ENCODE measurements at regions not wholly inside any gene's neighbourhood (a gene's known extent, or its start where the extent isn't known, plus 50 kb on each side); places are given as distances from the start of the nearest gene placed in this dataset.
"Not testable (repeated sequence)": the region's sequence is repeated elsewhere in the genome, so short reads cannot be mapped to it uniquely, and the experiment has no call there.

GRCh38 chr9:33739398-33739797 is 56.0 kb upstream of the PRSS3 start:
- no peak for DNase-seq (ENCODE audit: low spot score)

GRCh38 chr9:33740075-33740474 is 55.3 kb upstream of the PRSS3 start:
- no peak for DNase-seq (ENCODE audit: low spot score)

GRCh38 chr9:33740958-33741357 is 54.4 kb upstream of the PRSS3 start:
- DNase-seq (ENCODE audit: low spot score): not testable (repeated sequence)

- no peak for DNase-seq (ENCODE audit: low spot score)
Measured at GRCh38 chr9:33742051-33742450, 53.3 kb upstream of the PRSS3 start.

- no peak for DNase-seq (ENCODE audit: low spot score)
Measured at GRCh38 chr9:33742519-33742918, 52.8 kb upstream of the PRSS3 start.

Data from hepatic stellate cell (primary cell).